GM12878 (cell line): ENCODE measurements at regions not wholly inside any gene's neighbourhood (a gene's known extent, or its start where the extent isn't known, plus 50 kb on each side); places are given as distances from the start of the nearest gene placed in this dataset.

Source experiments
- ATAC-seq: fragments of 200-7000 bp; cut with Tn5 transposase; 3 replicates; pipeline ENCODE4 v1.9.1; 2020; ENCODE audit warnings: mild to moderate bottlenecking, moderate library complexity
- BruUV-seq: library from RNA; stranded (reverse); fragments of 400-500 nt; replicated peaks from 2 replicates; lab custom pipeline; 2021; lab: Mats Ljungman, UMichigan
- CTCF ChIA-PET: fragments of 300-600 bp; sonication (Branson Sonifier 250); formaldehyde crosslinking; extraction: SDS; loops from one replicate; lab custom pipeline; 2021; ENCODE audit warnings: inconsistent platforms; lab: Yijun Ruan, JAX
- POLR2A ChIA-PET: fragments of 350-600 bp; formaldehyde crosslinking; extraction: SDS; loops from one replicate; lab custom pipeline; 2021; ENCODE audit warnings: inconsistent platforms; lab: Charles Lee
- RAD21 ChIA-PET: fragments of 300-600 bp; sonication (Branson Sonifier 250); formaldehyde crosslinking; loops from one replicate; lab custom pipeline; 2023; ENCODE audit warnings: antibody characterized with exemption; ENCODE audit not compliant: unreplicated experiment; lab: Charles Lee
- SMC1A ChIA-PET: fragments of 300-600 bp; sonication (Branson Sonifier 250); formaldehyde crosslinking; loops from one replicate; lab custom pipeline; 2023; ENCODE audit not compliant: unreplicated experiment, uncharacterized antibody; lab: Charles Lee
- DNase-seq: peaks from one replicate; pipeline ENCODE4 v3.0.0-alpha.2; 2011; ENCODE audit warnings: low read depth, low spot score
- FAIRE-seq: peaks from 3 replicates; lab custom pipeline; 2011; peaks lifted over from hg19 to GRCh38; lab: Jason Lieb, UNC
- H2AFZ ChIP-seq: 2 replicates; pipeline ENCODE4 v1.6.0; 2011; ENCODE audit warnings: low read depth, low read length, control low read depth; ENCODE audit not compliant: control insufficient read depth
- H3K27ac ChIP-seq: 2 replicates; pipeline ENCODE4 v1.5.1; 2011; ENCODE audit warnings: control low read depth; ENCODE audit not compliant: control insufficient read depth, insufficient read depth
- H3K27me3 ChIP-seq, 2 experiments: replicated peaks in 1 of 2; 2 replicates each; pipeline versions ENCODE4 v1.6.0 to v1.6.1; 2011; ENCODE audit warnings: low read length in 1 of 2; ENCODE audit not compliant: control insufficient read depth in 2 of 2, insufficient read depth in 2 of 2
- H3K36me3 ChIP-seq, 2 experiments: 2 replicates each; pipeline ENCODE4 v1.5.1; 2011; ENCODE audit warnings: low read length in 1 of 2; ENCODE audit not compliant: control insufficient read depth in 2 of 2, insufficient read depth in 2 of 2
- H3K4me1 ChIP-seq: 2 replicates; pipeline ENCODE4 v1.6.1; 2011; ENCODE audit warnings: mild to moderate bottlenecking, low read length, moderate library complexity, mixed read lengths; ENCODE audit not compliant: control insufficient read depth, insufficient read depth
- H3K4me2 ChIP-seq: 2 replicates; pipeline ENCODE4 v1.6.0; 2011; ENCODE audit warnings: control low read depth; ENCODE audit not compliant: control insufficient read depth, insufficient read depth
- H3K4me3 ChIP-seq: fragments of 200-600 bp; sonication (generic); 2 replicates; pipeline ENCODE4 v1.5.1; 2016
- H3K79me2 ChIP-seq: 2 replicates; pipeline ENCODE4 v1.6.0; 2011; ENCODE audit warnings: low read length; ENCODE audit not compliant: control insufficient read depth, insufficient read depth
- H3K9ac ChIP-seq: 2 replicates; pipeline ENCODE4 v1.8.0; 2011; ENCODE audit warnings: low read length, control low read depth, mixed read lengths; ENCODE audit not compliant: control insufficient read depth, insufficient read depth
- H3K9me3 ChIP-seq: replicated peaks from 3 replicates; pipeline ENCODE4 v1.5.1; 2011; ENCODE audit warnings: mild to moderate bottlenecking, low read length; ENCODE audit not compliant: control insufficient read depth, insufficient read depth
- H4K20me1 ChIP-seq: 2 replicates; pipeline ENCODE4 v1.6.0; 2011; ENCODE audit not compliant: control insufficient read depth, insufficient read depth
- ASH2L ChIP-seq: fragments of 300-600, 200-600 bp; sonication (generic); IDR thresholded peaks from 2 replicates; pipeline ENCODE4 v1.6.1; 2017; ENCODE audit warnings: low read depth, mild to moderate bottlenecking, borderline replicate concordance
- BHLHE40 ChIP-seq, 2 experiments: fragments of 450-650 bp in 1 of 2; IDR thresholded peaks; 2 replicates each; pipeline ENCODE4 v1.6.1; 2011 to 2017; ENCODE audit warnings: low read depth in 2 of 2, borderline replicate concordance in 1 of 2, improper control_type of control experiment in 1 of 2, low read length in 1 of 2, mild to moderate bottlenecking in 1 of 2
- NFIC ChIP-seq: IDR thresholded peaks from 2 replicates; pipeline ENCODE4 v1.6.1; 2012; ENCODE audit warnings: low read depth, mild to moderate bottlenecking, inconsistent platforms, low read length, moderate library complexity
- NR2C2 ChIP-seq: IDR thresholded peaks from 2 replicates; pipeline ENCODE4 v1.6.1; 2011; ENCODE audit warnings: borderline replicate concordance, low read depth; ENCODE audit not compliant: control insufficient read depth, insufficient read length
- RUNX3 ChIP-seq: IDR thresholded peaks from 2 replicates; pipeline ENCODE4 v1.6.1; 2012; ENCODE audit warnings: low read length, inconsistent platforms
- ZNF622 ChIP-seq: fragments of 450-650 bp; IDR thresholded peaks from 2 replicates; pipeline ENCODE4 v1.6.1; 2017; ENCODE audit warnings: mild to moderate bottlenecking, inconsistent platforms
- WGBS: methylation state at CpG from one replicate; pipeline ENCODE4 v1.1.6; 2016; ENCODE audit warnings: low lambda C conversion rate; ENCODE audit not compliant: insufficient replicate concordance, insufficient coverage; ENCODE audit errors: missing lambda C conversion rate; 5-methylcytosine and 5-hydroxymethylcytosine counted together
- in situ Hi-C: fragments of 300-500 bp; cut with MboI; formaldehyde crosslinking; loops from 9 replicates; pipeline ENCODE4 v1.14.3; 2018; ENCODE audit warnings: mixed read lengths
- intact Hi-C: fragments of 100-400 bp; cut with micrococcal nuclease; formaldehyde crosslinking; loops from one replicate; pipeline ENCODE4 v1.14.2; 2022; ENCODE audit not compliant: unreplicated experiment
- TF ChIP-seq, protein P1 (sequence below): fragments of 450-650 bp; IDR thresholded peaks from 2 replicates; pipeline ENCODE4 v1.6.1; 2017; ENCODE audit warnings: mild to moderate bottlenecking, low read depth, inconsistent platforms; ENCODE audit not compliant: poor library complexity, severe bottlenecking
- TF ChIP-seq, protein P2 (sequence below): fragments of 450-650 bp; formaldehyde crosslinking; IDR thresholded peaks from 2 replicates; pipeline ENCODE4 v1.4.0; 2020; ENCODE audit warnings: mild to moderate bottlenecking, moderate library complexity
- TF ChIP-seq, protein P3 (sequence below): IDR thresholded peaks from 2 replicates; pipeline ENCODE4 v1.6.1; 2012; ENCODE audit warnings: low read depth, low read length, improper control_type of control experiment
- TF ChIP-seq, protein P4 (sequence below): fragments of 450-650 bp; IDR thresholded peaks from 2 replicates; pipeline ENCODE4 v1.6.1; 2017; ENCODE audit warnings: antibody characterized with exemption, mild to moderate bottlenecking, moderate library complexity

DNA sequence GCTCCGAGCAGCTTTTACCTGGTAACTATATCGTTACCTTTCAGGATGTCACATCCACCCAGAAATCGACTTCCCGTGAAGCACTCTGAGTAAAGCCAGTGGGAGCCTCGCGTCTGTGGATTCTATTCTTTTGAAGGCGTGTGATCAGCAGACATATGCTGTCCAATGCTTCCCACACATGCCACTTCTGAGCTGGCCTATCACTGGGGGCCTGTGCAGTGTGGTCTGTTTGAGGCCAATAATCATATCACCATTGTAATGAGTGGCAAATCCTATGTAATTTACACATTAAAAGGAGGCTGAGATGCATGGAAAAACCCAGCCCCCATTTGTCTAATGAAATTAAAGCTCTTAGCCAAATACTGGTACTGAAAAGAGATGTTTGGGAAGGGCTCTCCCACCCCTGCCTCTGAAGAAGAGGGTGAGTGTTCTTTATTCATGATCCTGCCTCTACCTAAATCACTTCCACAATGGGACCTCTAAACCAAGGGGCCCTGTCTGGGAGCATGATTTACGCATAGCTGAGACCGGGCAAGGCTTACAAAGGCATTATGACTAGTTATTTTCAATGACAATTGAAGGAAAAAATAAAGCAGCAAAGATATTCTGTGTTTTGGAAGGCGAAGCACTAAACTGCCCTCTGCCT is 686.8 kb downstream of the ZEB2 start:
- H4K20me1 ChIP-seq = no peaks in the 10 kb centered on the region
- no peak overlapping the region for H2AFZ ChIP-seq
- no peaks in the 10 kb centered on the region for H3K9me3 ChIP-seq
- BruUV-seq = no TSS peak
- SMC1A ChIA-PET = interaction anchor here (0.9 kb wide), 1 partner anchor 12 kb away, joined by 4 read pairs; no protein-coding TSS in a partner anchor
- H3K4me1 ChIP-seq = no peaks in the 10 kb centered on the region
- no peaks in the 10 kb centered on the region for H3K79me2 ChIP-seq
- POLR2A ChIA-PET = no interaction called here
- intact Hi-C loops (no loop called here), in situ Hi-C loops (no loop called here)
- H3K27me3 ChIP-seq = 0 out of 4 replicates have a peak, but pooled peaks cover 0 to 5% of the 10 kb centered on the region in 2 experiments
- H3K36me3 ChIP-seq = no peaks in the 10 kb centered on the region
- RAD21 ChIA-PET = no interaction called here
- H3K4me3 ChIP-seq = no peak overlapping the region
- no peak for FAIRE-seq
- H3K4me2 ChIP-seq = no peak overlapping the region
- H3K9ac ChIP-seq = no peak overlapping the region
- 65% methylated on average over 10 of the region's 10 CpGs for WGBS
- CTCF ChIA-PET = no interaction called here
- no peak for DNase-seq
- ATAC-seq = no peak
- no peak overlapping the region for H3K27ac ChIP-seq
- TF ChIP-seq RUNX3 (no peak), NFIC (no peak), BHLHE40 (IDR thresholded peaks at IDR 0.05; ENCODE audit: borderline replicate concordance in 1 of 2, low read depth in 2 of 2, low read length in 1 of 2) (no peak), ASH2L (no peak), ZNF622 (no peak), NR2C2 (no peak)
- TF ChIP-seq, protein P1, sequence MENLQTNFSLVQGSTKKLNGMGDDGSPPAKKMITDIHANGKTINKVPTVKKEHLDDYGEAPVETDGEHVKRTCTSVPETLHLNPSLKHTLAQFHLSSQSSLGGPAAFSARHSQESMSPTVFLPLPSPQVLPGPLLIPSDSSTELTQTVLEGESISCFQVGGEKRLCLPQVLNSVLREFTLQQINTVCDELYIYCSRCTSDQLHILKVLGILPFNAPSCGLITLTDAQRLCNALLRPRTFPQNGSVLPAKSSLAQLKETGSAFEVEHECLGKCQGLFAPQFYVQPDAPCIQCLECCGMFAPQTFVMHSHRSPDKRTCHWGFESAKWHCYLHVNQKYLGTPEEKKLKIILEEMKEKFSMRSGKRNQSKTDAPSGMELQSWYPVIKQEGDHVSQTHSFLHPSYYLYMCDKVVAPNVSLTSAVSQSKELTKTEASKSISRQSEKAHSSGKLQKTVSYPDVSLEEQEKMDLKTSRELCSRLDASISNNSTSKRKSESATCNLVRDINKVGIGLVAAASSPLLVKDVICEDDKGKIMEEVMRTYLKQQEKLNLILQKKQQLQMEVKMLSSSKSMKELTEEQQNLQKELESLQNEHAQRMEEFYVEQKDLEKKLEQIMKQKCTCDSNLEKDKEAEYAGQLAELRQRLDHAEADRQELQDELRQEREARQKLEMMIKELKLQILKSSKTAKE = no peak
- TF ChIP-seq, protein P2, sequence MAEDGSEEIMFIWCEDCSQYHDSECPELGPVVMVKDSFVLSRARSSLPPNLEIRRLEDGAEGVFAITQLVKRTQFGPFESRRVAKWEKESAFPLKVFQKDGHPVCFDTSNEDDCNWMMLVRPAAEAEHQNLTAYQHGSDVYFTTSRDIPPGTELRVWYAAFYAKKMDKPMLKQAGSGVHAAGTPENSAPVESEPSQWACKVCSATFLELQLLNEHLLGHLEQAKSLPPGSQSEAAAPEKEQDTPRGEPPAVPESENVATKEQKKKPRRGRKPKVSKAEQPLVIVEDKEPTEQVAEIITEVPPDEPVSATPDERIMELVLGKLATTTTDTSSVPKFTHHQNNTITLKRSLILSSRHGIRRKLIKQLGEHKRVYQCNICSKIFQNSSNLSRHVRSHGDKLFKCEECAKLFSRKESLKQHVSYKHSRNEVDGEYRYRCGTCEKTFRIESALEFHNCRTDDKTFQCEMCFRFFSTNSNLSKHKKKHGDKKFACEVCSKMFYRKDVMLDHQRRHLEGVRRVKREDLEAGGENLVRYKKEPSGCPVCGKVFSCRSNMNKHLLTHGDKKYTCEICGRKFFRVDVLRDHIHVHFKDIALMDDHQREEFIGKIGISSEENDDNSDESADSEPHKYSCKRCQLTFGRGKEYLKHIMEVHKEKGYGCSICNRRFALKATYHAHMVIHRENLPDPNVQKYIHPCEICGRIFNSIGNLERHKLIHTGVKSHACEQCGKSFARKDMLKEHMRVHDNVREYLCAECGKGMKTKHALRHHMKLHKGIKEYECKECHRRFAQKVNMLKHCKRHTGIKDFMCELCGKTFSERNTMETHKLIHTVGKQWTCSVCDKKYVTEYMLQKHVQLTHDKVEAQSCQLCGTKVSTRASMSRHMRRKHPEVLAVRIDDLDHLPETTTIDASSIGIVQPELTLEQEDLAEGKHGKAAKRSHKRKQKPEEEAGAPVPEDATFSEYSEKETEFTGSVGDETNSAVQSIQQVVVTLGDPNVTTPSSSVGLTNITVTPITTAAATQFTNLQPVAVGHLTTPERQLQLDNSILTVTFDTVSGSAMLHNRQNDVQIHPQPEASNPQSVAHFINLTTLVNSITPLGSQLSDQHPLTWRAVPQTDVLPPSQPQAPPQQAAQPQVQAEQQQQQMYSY (CRISPR knock-in tag) = no peak
- TF ChIP-seq, protein P3, sequence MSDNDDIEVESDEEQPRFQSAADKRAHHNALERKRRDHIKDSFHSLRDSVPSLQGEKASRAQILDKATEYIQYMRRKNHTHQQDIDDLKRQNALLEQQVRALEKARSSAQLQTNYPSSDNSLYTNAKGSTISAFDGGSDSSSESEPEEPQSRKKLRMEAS = no peak
- TF ChIP-seq, protein P4, sequence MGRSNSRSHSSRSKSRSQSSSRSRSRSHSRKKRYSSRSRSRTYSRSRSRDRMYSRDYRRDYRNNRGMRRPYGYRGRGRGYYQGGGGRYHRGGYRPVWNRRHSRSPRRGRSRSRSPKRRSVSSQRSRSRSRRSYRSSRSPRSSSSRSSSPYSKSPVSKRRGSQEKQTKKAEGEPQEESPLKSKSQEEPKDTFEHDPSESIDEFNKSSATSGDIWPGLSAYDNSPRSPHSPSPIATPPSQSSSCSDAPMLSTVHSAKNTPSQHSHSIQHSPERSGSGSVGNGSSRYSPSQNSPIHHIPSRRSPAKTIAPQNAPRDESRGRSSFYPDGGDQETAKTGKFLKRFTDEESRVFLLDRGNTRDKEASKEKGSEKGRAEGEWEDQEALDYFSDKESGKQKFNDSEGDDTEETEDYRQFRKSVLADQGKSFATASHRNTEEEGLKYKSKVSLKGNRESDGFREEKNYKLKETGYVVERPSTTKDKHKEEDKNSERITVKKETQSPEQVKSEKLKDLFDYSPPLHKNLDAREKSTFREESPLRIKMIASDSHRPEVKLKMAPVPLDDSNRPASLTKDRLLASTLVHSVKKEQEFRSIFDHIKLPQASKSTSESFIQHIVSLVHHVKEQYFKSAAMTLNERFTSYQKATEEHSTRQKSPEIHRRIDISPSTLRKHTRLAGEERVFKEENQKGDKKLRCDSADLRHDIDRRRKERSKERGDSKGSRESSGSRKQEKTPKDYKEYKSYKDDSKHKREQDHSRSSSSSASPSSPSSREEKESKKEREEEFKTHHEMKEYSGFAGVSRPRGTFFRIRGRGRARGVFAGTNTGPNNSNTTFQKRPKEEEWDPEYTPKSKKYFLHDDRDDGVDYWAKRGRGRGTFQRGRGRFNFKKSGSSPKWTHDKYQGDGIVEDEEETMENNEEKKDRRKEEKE = no peak
